Amniotic epithelial cell (primary cell): ENCODE measurements at regions not wholly inside any gene's neighbourhood (a gene's known extent, or its start where the extent isn't known, plus 50 kb on each side); places are given as distances from the start of the nearest gene placed in this dataset.

Source experiments
- DNase-seq: peaks from one replicate; pipeline ENCODE4 v3.0.0-alpha.2; 2010; ENCODE audit warnings: low read depth

GRCh38 chr10:29857843-29858701 lies 201.3 kb downstream of the JCAD start:
- peak; percentile 56 for DNase-seq

DNA sequence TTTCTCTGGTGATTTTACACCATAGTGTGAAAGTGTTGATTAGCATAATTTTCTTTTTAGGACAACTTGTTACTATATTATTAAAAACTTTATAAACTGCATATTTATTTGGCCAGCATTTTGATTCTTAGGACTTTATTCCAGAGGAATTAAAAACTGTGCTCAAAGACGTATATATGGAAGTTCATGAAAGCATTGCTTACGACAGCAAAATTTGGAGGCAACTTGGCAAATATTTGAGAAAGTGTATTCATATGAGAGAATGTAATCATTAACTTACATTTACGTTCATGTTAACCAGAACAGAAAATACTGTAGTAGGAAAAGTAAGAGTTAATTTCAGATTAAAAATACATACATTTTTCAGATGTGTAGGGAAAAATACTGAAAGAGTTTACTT lies 203.1 kb downstream of the JCAD start:
- no peak for DNase-seq

DNA sequence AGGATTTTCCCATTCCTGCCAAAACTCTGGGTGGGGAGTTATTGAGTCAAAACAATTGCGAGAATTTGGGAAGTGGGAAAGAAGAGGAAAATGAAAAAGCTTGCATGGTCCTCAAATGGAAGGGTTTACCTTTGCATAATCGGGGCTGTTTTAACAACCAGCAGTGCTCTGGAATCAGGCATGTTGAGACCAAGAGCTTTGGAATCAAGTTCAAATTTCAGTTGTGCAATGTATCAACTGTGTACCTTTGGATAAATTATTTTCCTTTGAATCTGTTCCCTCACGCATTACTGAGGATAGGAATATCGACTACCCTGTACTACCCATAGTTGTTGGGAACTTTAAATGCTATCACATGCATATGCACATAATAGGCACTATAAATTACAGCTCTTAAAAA lies 205.5 kb downstream of the JCAD start:
- no peak for DNase-seq

GRCh38 chr10:29851241-29851640 lies 208.1 kb downstream of the JCAD start:
- no peak for DNase-seq

GRCh38 chr10:29850371-29850770 lies 209.0 kb downstream of the JCAD start:
- no peak for DNase-seq

DNA sequence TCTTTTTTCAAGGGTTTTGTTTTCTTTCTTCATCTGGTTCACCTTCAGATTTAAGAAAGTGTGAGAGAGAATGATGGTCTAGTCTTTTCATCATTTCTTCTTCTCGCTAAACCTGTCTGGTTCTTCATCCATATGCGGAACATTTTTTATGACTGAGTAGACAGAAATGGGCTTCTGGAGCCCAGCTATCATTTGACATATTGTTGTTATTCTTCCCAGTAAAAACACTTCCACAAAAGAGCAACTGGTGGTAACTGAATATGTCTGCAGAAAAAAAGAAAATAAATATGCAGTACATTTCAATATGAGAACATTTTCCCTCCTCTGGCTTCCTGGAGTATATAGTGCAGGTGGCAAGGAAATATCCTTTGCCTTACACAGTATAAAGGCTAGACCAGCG lies 209.5 kb downstream of the JCAD start:
- no peak for DNase-seq

GRCh38 chr10:29849126-29849833 lies 210.1 kb downstream of the JCAD start:
- peak; percentile 86 for DNase-seq

DNA sequence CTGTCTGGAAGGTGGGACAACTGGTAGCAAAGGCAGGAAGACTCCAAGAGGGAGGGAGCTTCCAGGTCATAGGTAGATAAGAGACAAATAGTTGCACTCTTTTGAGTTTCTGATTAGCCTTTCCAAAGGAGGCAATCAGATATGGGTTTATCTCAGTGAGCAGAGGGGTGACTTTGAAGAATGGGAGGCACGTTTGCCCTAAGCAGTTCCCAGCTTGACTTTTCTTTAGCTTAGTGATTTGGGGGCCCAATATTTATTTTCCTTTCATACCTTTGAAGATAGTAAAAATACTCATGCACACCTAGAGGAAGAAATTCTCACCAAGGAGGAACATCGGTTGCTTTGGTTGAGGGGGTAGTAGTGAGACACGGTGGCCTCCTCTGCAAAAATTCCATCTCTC lies 212.1 kb upstream of the SVIL start:
- no peak for DNase-seq

DNA sequence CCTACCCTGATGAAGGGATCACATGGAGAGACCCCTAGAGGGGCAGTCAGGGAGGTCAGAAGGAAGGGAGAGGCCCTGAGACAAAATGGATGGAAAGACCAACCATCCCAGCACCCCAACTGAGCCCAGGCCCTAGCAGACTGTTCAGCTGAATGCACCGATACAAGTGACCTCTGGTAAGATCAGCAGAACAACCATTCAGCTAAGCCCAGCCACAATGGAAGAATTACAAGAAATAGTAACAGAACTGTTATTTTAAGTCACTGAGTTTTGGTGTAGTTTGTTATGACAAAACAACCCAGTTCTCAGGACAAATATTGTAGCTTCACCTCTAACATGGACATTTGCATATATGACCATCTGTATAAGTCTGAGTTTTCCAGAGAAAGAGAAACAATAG lies 210.4 kb upstream of the SVIL start:
- no peak for DNase-seq

- no peak for DNase-seq
Observed at GRCh38 chr10:29843143-29843542, 208.4 kb upstream of the SVIL start.

DNA sequence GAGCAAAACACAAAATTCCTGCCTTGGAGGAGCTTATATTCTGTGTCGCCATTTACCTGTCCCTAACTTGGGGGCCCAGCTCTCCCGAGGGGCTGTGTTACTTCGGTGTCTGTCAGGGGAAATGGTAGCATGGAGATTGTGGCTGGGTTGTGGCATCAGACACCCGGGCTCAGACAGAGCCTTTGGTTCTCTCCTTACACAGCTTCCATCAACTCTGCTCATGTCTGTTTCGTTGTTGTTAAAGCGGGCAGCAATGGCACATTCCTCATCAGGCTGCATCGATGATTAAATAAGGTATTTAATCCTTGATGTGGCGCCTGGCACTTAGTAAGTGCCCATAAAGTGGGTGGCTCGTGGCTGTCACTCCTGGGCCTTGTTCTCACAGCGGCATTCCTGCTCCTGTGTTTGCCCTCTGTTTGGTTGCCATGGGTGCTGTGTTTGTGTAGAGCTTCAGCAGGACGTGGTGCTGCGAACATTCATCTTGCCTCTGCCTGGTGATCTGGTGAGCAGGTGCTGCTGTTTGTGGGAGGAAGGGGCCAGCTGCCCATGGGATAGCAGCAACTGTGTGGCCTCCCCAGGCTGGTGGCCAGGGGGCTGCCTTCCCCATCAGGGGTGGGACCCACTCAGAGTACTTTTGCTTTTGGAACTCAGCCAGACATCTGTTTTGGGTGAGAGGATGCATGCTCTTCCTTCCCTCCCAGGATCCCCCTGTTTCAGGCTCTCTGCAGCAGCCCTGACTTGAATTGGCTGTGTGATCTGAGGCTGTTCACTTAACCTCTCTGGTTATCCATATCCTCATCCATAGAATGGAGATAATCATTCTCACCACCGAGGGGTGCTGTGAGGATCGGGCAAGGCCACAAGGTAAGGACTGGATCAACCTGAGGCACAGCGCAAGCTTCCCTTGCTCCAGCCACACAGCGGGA lies 207.2 kb upstream of the SVIL start:
- DNase-seq, result peak; percentile 58

GRCh38 chr10:29840516-29841276 lies 205.9 kb upstream of the SVIL start:
- no peak for DNase-seq

DNA sequence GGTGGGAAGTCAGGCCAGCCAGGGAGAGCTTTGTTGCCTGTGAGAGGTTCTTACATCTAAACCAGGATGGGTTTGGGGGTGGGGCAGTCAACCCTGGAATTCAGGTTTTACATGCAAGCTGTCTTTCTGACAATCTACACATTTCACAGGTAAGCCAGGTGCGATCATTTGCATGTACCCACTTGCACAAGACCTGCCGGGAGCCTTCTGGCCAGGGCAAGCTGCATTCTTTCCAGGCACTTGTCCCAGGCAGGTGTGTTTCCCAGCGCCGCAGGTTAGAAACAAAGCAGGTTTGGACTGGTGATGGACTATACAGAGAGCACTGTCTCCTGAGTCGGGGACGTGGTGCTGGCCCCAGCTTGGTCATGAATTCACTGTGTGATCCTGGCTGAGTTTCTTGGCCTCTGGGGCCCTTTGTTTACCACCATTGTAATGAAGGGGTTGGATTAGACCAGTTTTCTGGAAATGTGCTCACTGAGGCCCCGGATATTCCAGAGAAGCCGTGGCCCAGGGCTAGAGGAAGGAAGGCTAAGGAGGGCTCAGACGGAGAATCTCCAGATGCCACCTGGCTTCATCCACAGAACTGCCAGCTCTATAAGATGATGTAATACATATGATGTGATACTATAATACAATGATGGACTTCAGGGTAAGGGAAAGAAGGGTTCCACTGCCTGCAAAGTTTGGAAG lies 205.2 kb upstream of the SVIL start:
- DNase-seq, result no peak

- no peak for DNase-seq
Observed at GRCh38 chr10:29838539-29838938, 203.8 kb upstream of the SVIL start.

DNA sequence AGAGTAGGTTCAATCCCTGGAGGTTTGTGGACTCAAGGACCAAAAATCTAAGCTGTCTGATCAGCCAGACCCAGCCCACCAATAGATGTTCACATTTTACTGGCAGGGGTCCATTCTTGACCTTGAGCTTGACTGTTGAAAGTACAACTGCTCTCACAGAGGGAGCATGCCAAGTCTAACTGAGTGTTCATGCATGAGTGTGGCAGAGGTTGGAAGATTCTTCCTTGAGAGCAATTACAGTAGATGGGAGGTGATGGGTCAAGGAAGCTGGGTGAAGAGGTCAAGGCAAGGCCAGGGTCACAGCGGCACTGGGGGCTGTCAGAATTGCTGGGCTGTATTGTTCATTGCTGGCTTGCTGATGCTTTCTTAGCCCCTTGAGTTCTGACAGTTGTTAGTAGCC lies 202.8 kb upstream of the SVIL start:
- no peak for DNase-seq

DNA sequence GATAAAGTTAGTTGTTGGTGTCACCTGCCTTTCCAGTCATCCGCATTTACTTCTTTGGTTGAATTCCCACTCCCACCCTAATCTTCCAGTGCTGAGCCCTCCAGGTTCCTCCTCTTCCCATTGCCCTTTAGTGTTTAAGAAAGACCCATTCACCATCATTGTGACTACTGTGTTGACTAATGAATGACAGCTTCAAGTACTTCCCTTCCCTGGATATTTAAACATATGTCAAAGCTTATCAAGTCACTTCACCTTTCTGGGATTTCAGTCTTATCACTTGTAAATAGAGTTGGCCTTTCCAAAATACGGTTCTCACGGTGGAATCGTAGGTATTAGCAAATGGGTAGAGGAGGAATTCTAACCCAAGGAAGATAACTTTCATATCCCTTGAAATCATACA lies 201.6 kb upstream of the SVIL start:
- no peak for DNase-seq

GRCh38 chr10:29835055-29835454 lies 200.3 kb upstream of the SVIL start:
- DNase-seq, result peak; percentile 17

DNA sequence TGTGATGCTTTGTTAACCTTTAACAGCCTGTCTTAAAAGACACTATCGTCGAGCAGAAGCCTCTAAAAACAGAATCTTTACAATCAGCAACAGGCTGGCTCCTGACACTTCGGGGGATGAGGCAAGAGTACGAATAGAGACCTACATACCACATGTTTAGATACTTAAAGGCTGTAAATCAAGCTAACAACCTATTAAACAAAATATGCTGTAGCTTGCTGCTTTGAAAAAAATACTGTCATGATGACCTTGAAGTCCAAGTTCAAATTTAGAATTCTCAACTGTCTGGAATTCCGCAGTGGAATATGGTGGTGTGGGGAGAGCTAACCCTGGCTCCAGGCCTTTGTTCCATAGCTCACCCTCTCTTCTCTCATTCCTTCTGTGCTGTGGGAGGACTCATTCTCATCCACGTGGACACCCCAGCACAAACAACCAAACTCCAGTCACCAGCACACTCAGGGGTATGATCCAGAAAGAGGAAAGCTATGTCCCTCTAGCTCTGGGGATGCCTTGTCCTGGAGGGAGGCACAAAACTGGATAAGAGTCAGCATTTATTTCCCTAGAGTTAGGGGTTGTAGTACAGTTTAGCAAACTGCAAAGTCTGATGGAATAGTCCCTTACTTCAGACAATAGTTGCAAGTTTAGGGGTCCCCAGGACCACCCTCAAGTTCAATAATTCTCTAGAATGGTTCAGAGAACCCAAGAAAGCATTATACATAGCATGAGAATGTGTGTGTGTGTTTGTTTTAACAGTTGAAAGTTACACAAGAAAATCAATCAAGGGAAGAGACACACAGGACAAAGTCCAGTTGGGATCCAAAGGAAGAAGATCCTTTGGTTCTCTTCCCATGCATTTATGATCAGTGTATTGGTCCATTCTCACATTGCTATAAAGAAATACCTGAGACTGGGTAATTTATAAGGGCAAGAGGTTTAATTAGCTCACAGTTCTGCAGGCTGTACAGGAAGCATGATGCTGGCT lies 196.1 kb upstream of the SVIL start:
- DNase-seq, result peak; percentile 74

- DNase-seq, result no peak
Observed at GRCh38 chr10:29829776-29830175, 195.0 kb upstream of the SVIL start.

GRCh38 chr10:29828956-29829355 lies 194.2 kb upstream of the SVIL start:
- peak; percentile 6 for DNase-seq
